GM21381 (cell line): ENCODE measurements at regions not wholly inside any gene's neighbourhood (a gene's known extent, or its start where the extent isn't known, plus 50 kb on each side); places are given as distances from the start of the nearest gene placed in this dataset.
"Not testable (repeated sequence)": the region's sequence is repeated elsewhere in the genome, so short reads cannot be mapped to it uniquely, and the experiment has no call there.

ENCODE experiments used
- ATAC-seq: cut with Tn5 transposase; IDR thresholded peaks from one replicate; pipeline ENCODE4 v1.9.1; 2021; ENCODE audit warnings: mild to moderate bottlenecking, moderate library complexity; ENCODE audit not compliant: unreplicated experiment

- ATAC-seq = not testable (repeated sequence)
Observed at GRCh38 chr11:15686259-15686658, 571.5 kb downstream of the INSC start.

GRCh38 chr11:15687342-15687741, 572.6 kb downstream of the INSC start:
- ATAC-seq = no peak

- ATAC-seq = no peak
Observed at GRCh38 chr11:15688351-15688792, 573.6 kb downstream of the INSC start.

GRCh38 chr11:15690320-15690719, 575.6 kb downstream of the INSC start:
- no peak for ATAC-seq

GRCh38 chr11:15692739-15693138, 578.0 kb downstream of the INSC start:
- no peak for ATAC-seq

DNA sequence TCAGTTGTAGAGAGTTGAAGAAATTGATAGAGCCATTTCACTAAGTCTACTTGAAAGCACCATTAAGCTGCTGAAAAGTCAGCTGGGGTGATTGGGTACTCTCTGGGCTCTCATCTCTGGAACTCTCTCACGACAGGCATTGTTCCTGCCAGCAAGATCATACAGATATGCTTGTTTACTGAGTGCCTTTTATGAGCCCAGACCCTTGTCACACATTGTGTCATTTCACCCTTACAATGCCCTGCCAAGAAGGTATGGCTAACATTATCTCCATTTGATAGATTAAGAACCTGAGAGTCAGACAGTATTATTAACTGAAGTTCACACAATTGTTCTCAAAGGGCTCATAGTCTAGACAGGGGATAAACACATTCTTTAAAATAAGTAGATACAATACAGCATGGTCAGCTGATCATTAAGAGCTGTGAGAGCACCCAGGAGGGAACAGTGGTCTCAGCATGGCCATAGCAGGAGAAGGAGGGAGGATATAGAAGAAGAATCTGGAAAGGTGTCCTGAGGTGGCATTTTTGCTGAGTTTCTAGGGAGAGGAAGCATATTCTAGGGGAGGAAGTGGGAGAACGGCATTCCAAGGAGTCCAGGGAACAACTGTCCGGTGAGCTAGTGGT, 580.5 kb downstream of the INSC start:
- ATAC-seq = no peak

DNA sequence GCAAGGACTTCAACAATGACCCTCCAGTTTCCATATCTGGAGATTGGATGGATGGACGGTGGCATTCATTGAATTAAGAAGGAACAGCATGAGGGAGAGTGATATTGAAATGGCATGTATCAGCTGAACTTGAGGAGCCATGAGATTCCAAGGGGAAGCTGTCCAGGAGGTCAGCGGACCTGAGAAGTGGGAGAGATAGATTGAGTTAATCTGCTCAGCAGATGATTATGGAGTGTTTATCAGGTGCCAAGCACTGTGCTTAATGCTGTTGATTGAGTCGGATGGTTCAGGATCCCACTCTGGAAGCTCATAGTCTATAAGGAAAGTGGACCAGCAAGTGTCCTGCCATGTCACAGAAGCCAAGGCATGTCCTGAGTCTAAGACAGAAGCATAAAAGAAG, 581.3 kb downstream of the INSC start:
- no peak for ATAC-seq

DNA sequence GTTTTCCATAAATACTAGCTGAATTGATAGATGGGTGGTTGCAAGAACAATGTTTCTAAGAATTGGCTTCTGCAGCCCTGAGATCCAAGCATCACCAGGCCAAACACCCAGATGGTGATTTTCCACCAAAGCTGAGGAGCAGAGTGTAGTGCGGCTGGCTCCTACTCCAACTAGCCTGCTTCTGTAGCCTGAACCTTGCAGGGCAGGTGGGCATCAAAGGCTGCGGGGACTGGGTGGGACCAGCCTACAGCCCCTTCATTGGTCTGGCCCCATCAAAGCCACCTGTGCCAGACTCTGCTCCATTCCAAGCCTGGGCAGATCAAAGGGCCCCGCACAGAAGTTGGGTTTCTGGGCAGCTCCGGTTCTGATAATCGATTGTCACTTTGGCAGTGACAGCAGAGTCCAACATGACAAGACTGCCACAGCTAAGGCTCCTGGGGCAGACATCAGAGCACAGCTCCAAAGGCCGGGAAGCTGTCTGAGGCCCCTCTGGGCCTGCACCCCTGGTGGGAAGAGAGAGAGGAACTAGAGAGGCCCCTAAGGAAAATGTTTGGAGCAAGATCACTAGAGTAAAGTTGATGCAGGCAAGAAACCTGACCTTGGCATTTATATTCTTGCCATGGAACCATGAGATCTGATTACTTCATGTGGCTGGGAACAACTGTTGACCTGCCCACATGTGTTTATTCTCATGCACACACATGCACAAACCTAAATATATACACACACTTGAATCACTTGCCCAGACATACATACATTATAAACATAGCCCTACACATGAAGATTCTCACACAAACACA, 582.9 kb downstream of the INSC start:
- ATAC-seq = no peak

GRCh38 chr11:15698855-15699254, 584.1 kb downstream of the INSC start:
- ATAC-seq = no peak

GRCh38 chr11:15699978-15700377, 585.3 kb downstream of the INSC start:
- no peak for ATAC-seq

DNA sequence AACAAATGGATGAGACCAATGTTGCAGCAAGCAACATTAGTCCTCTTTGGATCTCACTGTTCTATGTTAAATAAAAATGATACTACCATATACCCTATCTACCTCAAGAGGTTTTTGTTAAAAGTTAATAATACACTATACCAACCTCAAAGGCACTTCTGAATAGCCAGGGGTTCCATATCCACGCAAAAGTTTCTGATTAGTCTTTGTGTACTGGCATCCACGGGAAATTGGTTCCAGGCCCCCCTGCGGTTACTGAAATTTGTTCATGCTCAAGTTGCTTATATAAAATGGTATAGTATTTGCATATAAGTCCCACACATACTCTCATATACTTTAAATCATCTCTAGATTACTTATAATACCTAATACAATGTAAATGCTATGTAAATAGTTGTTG, 585.7 kb downstream of the INSC start:
- ATAC-seq = no peak

- ATAC-seq = no peak
Observed at GRCh38 chr11:15704064-15704463, 589.3 kb downstream of the INSC start.

DNA sequence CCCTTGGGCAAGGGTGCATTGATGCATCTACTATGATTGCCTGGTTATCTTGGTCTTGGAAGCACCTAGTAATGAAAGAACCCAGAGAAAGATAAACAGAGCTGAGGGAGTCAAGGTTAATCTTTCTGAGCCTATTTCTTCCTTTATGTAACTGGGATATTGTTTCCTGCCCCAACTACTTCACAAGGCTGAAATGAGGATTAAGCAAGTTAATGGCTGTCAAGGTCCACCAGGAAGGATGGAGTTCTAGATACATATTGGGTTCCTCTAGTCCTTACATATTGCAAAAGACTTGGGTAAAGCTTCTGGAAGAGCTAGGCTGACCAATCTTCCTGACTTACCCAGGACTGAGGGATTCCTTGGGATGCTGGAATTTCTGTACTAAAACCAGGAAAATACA, 589.8 kb downstream of the INSC start:
- no peak for ATAC-seq

DNA sequence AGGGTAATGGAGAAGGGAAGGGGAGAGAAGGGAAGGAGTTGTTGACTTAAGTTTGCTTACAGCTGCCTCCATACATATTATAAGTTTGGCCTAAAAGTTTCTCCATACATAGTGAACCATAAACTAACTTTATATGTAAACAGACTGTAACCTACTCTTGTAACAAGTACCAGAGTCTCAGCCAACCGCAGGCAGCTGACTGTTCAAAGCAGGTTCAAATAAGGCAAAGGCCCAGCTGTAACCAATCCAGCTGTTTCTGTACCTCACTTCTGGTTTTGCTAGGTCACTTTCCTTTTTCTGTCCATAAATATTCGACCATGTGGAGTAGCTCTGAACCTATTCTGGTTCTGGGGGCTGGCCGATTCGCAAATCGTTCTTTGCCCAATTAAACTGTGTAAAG, 591.2 kb downstream of the INSC start:
- no peak for ATAC-seq

- no peak for ATAC-seq
Observed at GRCh38 chr11:15707194-15707593, 592.5 kb downstream of the INSC start.

- no peak for ATAC-seq
Observed at GRCh38 chr11:15707971-15708370, 593.2 kb downstream of the INSC start.

DNA sequence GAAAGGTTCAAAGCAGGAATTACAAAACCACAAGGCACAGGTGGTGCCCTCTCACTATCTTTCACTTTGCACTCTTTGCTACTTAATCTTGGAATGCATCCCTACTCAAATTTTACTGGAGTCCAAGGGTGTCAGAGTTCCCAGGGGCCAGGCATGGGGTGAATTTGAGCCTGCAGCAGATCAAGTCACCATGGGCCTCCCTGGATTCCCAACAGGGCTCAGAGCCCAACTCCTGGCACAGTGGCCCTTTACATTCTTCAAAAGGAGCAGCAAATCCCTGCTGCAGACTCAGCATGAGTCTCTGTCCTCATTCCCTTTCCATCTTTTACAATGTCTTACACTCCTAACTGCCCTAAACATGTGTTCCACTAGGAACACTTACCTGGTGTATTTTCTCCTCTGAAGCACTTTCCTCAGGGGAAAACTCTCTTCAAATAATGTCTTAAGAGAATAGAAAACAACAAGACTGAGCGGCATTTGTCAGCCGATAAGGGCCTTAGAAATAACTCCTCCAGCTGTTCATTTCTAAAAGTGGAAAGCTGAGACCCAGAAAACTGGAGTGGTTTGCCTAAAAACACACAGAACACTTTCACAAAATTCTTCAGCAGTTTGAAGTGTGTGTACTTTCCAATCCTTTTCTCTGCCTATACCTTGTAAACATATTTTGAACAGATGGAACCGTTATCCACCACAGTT, 596.0 kb downstream of the INSC start:
- no peak for ATAC-seq

DNA sequence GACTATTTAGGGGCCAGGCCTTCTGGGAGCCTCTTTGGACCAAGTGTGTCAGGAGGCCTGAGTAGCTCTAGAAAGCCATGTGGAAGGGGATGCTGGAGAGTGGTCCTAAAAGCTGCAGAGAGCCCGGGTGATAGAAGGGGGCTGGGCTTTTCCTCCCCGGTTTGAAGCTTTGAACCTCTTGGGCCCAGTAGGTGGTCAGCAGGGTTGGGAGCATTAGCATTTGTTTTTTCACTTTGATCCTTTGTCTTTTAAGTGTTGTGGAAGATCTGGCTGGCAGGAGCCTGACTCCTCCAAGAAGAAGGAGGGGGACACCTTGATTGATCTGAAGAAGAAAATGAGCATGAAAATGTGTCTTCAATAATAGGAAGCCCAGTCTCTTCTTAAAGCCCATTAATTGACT, 596.6 kb downstream of the INSC start:
- no peak for ATAC-seq

GRCh38 chr11:15714641-15715399, 600.1 kb downstream of the INSC start:
- ATAC-seq = no peak

DNA sequence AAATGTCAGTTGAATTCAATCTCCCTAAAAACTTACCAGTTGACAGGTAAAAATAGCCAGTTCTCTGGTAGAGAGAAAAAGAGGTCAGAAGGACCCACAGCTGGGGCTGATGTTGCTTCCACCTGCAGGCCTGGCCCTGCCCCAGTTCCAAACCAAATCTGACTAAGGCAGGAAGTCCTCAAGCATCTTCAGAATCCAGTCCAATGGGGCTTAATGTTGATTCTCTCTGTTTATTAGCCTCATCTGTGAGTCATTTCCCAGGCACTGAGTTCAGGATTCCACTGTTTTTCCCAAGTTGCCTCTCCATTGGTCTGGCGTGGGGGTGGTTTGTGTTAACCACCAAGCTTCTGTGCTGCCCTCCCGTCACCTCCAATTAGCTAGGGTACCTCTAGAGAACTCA, 601.8 kb downstream of the INSC start:
- no peak for ATAC-seq

- ATAC-seq = no peak
Observed at GRCh38 chr11:15720460-15720859, 605.7 kb downstream of the INSC start.
